ENCODE measurements at regions not wholly inside any gene's neighbourhood (a gene's known extent, or its start where the extent isn't known, plus 50 kb on each side); places are given as distances from the start of the nearest gene placed in this dataset.
A peak's percentile ranks its signal among the peaks of the same experiment; 100 is the strongest.

DNA sequence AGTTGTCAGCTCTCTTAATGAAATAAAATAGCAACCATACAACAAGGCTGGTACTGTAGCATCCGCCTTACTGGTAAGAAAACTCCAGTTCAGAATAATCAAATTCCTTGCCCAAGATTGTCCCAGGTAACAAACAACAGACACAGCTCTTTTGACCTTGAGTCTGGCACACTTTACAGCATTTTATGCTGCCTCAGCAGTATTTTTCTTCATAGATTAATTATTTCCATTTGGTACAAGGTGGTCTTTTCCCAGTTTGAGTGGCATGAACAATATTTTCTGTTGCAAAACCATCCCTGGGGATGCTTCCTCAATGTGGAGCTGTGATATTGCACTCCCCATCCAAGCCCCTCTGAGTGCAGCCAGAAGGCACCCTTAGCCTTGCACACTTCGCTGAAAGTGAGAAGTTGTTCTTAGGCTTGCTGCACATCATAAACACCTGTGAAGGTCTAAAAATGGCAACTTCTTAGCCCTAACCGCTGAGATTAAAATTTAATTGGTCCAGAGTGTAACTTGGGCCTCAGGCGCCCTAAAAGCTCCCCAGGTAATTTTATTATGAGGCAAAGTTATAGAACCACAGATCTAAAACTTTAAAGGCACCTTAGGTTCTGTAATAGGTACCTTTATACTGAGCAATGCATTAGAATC lies 523.3 kb downstream of the CMPK2 start:
- no peak overlapping the region for H3K27ac Mint-ChIP-seq (ENCODE audit: unreplicated experiment)
- no peak overlapping the region for H3K4me3 Mint-ChIP-seq (ENCODE audit: unreplicated experiment)
- peaks cover 4% of the 10 kb centered on the region for H3K27me3 Mint-ChIP-seq (ENCODE audit: low read depth)
- H3K4me1 Mint-ChIP-seq (ENCODE audit: low read depth), result peaks cover 5% of the 10 kb centered on the region
- DNase-seq (ENCODE audit: low spot score), result no peak
- no peaks in the 10 kb centered on the region for H3K9me3 Mint-ChIP-seq (ENCODE audit: low read depth)
- no peaks in the 10 kb centered on the region for H3K36me3 Mint-ChIP-seq (ENCODE audit: low read depth)
- TF ChIP-seq, protein P1, sequence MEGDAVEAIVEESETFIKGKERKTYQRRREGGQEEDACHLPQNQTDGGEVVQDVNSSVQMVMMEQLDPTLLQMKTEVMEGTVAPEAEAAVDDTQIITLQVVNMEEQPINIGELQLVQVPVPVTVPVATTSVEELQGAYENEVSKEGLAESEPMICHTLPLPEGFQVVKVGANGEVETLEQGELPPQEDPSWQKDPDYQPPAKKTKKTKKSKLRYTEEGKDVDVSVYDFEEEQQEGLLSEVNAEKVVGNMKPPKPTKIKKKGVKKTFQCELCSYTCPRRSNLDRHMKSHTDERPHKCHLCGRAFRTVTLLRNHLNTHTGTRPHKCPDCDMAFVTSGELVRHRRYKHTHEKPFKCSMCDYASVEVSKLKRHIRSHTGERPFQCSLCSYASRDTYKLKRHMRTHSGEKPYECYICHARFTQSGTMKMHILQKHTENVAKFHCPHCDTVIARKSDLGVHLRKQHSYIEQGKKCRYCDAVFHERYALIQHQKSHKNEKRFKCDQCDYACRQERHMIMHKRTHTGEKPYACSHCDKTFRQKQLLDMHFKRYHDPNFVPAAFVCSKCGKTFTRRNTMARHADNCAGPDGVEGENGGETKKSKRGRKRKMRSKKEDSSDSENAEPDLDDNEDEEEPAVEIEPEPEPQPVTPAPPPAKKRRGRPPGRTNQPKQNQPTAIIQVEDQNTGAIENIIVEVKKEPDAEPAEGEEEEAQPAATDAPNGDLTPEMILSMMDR (IDR thresholded peaks at IDR 0.05), result no peak

DNA sequence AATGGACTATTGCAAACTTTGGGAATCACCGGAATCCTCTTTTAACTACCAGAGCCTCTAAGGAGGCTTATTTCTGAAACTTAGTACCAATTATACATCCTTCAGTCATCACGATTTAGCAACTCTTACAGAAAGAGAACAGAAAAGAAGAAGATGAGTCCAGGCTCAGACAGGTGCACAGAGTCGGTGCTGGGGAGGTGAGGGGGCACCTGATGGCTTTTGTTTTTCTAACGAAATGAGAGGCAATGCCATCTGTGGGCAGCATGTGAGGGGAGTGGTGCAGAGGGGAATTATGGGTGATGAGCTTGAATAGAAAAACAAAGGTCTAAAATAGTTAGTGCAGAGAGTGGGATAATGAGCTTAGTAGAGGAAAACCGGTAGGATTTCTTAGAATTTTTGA lies 522.6 kb downstream of the CMPK2 start:
- Mint-ChIP-seq H3K27ac (ENCODE audit: unreplicated experiment) (no peak overlapping the region), H3K9me3 (ENCODE audit: low read depth) (no peaks in the 10 kb centered on the region), H3K4me3 (ENCODE audit: unreplicated experiment) (no peak overlapping the region), H3K27me3 (ENCODE audit: low read depth) (no peaks in the 10 kb centered on the region), H3K36me3 (ENCODE audit: low read depth) (no peaks in the 10 kb centered on the region), H3K4me1 (ENCODE audit: low read depth) (no peaks in the 10 kb centered on the region)
- TF ChIP-seq, protein P1 (IDR thresholded peaks at IDR 0.05), result no peak
- no peak for DNase-seq (ENCODE audit: low spot score)

DNA sequence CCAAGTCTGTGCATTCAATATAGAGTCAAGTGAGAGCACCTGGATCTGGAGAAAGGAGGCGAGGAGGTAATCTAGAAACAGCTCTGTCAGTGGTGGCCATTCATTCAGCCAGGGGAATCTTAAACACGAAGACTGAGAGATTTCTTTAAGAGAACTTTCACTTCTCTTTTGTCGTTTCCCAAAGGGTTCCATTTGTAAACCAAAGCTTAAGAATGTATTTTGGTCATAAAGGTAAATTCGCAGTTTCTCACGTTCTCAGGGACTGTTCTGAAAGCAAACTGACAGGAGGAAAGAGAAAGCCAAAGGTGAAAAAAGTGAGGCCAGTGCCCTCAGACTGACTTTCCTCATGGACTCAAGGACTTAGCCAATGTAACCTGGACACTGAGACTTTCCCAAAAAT lies 513.5 kb downstream of the CMPK2 start:
- H3K4me3 Mint-ChIP-seq (ENCODE audit: unreplicated experiment), result no peak overlapping the region
- no peaks in the 10 kb centered on the region for H3K36me3 Mint-ChIP-seq (ENCODE audit: low read depth)
- no peak for DNase-seq (ENCODE audit: low spot score)
- no peaks in the 10 kb centered on the region for H3K27me3 Mint-ChIP-seq (ENCODE audit: low read depth)
- H3K4me1 Mint-ChIP-seq (ENCODE audit: low read depth), result no peaks in the 10 kb centered on the region
- no peak overlapping the region for H3K27ac Mint-ChIP-seq (ENCODE audit: unreplicated experiment)
- no peaks in the 10 kb centered on the region for H3K9me3 Mint-ChIP-seq (ENCODE audit: low read depth)
- TF ChIP-seq, protein P1 (IDR thresholded peaks at IDR 0.05), result no peak

DNA sequence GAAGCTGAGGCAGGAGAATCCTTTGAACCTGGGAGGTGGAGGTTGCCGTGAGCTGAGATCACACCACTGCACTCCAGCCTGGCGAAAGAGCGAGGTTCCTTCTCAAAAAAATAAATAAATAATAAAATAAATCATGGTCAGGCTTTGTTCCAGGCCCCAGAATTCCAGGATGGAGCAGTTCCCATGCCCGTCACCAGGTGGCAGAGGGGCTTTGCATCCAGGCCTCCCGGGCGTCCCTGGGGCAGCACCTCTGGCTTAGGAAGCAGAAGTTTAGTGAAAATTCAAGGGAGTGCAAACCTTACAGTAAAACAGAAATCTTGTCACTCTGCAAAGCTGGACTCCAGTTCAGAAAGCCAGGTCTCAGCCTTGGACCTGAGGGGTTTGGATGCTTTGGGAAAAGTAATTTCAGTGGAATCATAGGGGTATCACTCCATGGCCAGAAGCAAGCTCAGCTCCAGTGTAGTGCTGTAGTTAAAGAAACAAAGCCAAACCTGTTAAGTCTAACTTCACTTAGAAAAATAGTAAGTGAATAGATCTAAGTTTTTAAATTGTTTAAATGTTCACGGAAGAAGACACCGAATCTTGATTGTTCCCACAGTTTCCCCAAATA lies 512.7 kb downstream of the CMPK2 start:
- no peaks in the 10 kb centered on the region for H3K4me1 Mint-ChIP-seq (ENCODE audit: low read depth)
- TF ChIP-seq, protein P1 (IDR thresholded peaks at IDR 0.05), result peak; percentile 85
- no peaks in the 10 kb centered on the region for H3K9me3 Mint-ChIP-seq (ENCODE audit: low read depth)
- no peaks in the 10 kb centered on the region for H3K36me3 Mint-ChIP-seq (ENCODE audit: low read depth)
- no peaks in the 10 kb centered on the region for H3K27me3 Mint-ChIP-seq (ENCODE audit: low read depth)
- no peak overlapping the region for H3K4me3 Mint-ChIP-seq (ENCODE audit: unreplicated experiment)
- no peak for DNase-seq (ENCODE audit: low spot score)
- H3K27ac Mint-ChIP-seq (ENCODE audit: unreplicated experiment), result no peak overlapping the region

DNA sequence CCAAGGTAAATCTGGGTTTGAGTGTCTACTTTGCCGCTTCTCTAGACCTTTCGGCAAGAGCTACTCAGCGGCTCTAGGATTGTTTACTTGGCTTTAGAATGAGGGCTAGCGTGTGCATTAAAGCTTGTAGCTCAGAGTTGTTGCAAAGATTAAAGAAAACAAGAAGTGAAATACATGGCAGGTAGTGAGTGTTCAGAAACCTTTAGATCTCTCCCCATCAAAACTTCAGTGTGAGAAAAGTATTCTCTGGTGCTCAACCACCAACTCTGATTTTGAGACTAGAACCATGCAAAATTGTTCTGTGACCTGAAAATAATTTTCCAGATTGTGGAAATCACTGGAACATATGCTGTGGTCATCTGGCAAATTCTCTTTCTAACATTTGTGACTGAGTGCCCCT lies 512.0 kb downstream of the CMPK2 start:
- Mint-ChIP-seq H3K27ac (ENCODE audit: unreplicated experiment) (no peak overlapping the region), H3K4me3 (ENCODE audit: unreplicated experiment) (no peak overlapping the region), H3K36me3 (ENCODE audit: low read depth) (no peaks in the 10 kb centered on the region), H3K4me1 (ENCODE audit: low read depth) (no peaks in the 10 kb centered on the region), H3K27me3 (ENCODE audit: low read depth) (no peaks in the 10 kb centered on the region), H3K9me3 (ENCODE audit: low read depth) (no peaks in the 10 kb centered on the region)
- DNase-seq (ENCODE audit: low spot score), result no peak
- TF ChIP-seq, protein P1 (IDR thresholded peaks at IDR 0.05), result no peak

Data from chondrocyte (in vitro differentiated cells).